ENCODE measurements at regions not wholly inside any gene's neighbourhood (a gene's known extent, or its start where the extent isn't known, plus 50 kb on each side); places are given as distances from the start of the nearest gene placed in this dataset.
A peak's percentile ranks its signal among the peaks of the same experiment; 100 is the strongest.

DNA sequence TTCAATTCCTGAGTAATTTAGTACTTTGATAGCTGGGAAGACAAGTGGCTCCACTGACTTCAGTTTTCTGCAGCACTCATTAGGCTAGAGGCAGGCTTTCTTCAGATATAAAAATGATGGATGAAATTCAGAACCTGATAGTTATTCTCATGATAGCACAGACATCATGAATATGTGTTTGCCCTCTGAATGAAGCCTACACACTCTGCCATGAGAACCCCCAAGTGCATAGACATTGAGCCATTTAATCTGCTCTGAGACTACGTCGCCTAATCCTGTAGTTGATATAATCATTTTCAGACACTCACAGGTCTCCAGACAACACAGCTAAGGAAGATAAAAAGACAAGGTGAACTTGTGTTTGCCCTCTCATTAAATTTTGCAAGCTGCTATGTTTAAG lies 566.1 kb downstream of the AMY1C start:
- ATAC-seq, result no peak
- CTCF ChIA-PET, result no interaction called here

More for the DNA sequence above, 566.1 kb downstream of the AMY1C start:
- ChIA-PET POLR2A (no interaction called here), RAD21 (ENCODE audit: unreplicated experiment) (no interaction called here), SMC1A (ENCODE audit: uncharacterized antibody, unreplicated experiment) (no interaction called here)
- TF ChIP-seq CBFB (IDR thresholded peaks at IDR 0.05; ENCODE audit: low read depth), result no peak
- TF ChIP-seq, protein P1, sequence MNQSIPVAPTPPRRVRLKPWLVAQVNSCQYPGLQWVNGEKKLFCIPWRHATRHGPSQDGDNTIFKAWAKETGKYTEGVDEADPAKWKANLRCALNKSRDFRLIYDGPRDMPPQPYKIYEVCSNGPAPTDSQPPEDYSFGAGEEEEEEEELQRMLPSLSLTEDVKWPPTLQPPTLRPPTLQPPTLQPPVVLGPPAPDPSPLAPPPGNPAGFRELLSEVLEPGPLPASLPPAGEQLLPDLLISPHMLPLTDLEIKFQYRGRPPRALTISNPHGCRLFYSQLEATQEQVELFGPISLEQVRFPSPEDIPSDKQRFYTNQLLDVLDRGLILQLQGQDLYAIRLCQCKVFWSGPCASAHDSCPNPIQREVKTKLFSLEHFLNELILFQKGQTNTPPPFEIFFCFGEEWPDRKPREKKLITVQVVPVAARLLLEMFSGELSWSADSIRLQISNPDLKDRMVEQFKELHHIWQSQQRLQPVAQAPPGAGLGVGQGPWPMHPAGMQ (IDR thresholded peaks at IDR 0.05; ENCODE audit: borderline replicate concordance), result no peak
- TF ChIP-seq, protein P2, sequence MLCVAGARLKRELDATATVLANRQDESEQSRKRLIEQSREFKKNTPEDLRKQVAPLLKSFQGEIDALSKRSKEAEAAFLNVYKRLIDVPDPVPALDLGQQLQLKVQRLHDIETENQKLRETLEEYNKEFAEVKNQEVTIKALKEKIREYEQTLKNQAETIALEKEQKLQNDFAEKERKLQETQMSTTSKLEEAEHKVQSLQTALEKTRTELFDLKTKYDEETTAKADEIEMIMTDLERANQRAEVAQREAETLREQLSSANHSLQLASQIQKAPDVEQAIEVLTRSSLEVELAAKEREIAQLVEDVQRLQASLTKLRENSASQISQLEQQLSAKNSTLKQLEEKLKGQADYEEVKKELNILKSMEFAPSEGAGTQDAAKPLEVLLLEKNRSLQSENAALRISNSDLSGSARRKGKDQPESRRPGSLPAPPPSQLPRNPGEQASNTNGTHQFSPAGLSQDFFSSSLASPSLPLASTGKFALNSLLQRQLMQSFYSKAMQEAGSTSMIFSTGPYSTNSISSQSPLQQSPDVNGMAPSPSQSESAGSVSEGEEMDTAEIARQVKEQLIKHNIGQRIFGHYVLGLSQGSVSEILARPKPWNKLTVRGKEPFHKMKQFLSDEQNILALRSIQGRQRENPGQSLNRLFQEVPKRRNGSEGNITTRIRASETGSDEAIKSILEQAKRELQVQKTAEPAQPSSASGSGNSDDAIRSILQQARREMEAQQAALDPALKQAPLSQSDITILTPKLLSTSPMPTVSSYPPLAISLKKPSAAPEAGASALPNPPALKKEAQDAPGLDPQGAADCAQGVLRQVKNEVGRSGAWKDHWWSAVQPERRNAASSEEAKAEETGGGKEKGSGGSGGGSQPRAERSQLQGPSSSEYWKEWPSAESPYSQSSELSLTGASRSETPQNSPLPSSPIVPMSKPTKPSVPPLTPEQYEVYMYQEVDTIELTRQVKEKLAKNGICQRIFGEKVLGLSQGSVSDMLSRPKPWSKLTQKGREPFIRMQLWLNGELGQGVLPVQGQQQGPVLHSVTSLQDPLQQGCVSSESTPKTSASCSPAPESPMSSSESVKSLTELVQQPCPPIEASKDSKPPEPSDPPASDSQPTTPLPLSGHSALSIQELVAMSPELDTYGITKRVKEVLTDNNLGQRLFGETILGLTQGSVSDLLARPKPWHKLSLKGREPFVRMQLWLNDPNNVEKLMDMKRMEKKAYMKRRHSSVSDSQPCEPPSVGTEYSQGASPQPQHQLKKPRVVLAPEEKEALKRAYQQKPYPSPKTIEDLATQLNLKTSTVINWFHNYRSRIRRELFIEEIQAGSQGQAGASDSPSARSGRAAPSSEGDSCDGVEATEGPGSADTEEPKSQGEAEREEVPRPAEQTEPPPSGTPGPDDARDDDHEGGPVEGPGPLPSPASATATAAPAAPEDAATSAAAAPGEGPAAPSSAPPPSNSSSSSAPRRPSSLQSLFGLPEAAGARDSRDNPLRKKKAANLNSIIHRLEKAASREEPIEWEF (IDR thresholded peaks at IDR 0.05; ENCODE audit: insufficient replicate concordance, low read depth, low read length), result no peak
- no peak for TF ChIP-seq ZNF207 (IDR thresholded peaks at IDR 0.05; ENCODE audit: borderline replicate concordance)
- TF ChIP-seq TBL1XR1 (IDR thresholded peaks at IDR 0.05; ENCODE audit: low read depth, low read length), result no peak
- TF ChIP-seq KAT2A (conservative IDR thresholded peaks at IDR 0.05; ENCODE audit: control insufficient read depth, low read depth, low read length), result no peak
- TF ChIP-seq SIX5 (IDR thresholded peaks at IDR 0.05; ENCODE audit: low read depth, low read length, severe bottlenecking), result no peak
- TF ChIP-seq MTA2 (IDR thresholded peaks at IDR 0.05; ENCODE audit: low read depth), result no peak
- no peak for TF ChIP-seq IRF3 (IDR thresholded peaks at IDR 0.05)
- TF ChIP-seq NKRF (conservative IDR thresholded peaks at IDR 0.05), result no peak
- no peak overlapping the region for H3K4me3 ChIP-seq
- no peaks in the 10 kb centered on the region for H3K4me1 ChIP-seq (ENCODE audit: control insufficient read depth, insufficient read depth, low read length)
- DNase-seq (ENCODE audit: low read depth, low spot score), result no peak
- H3K4me2 ChIP-seq (ENCODE audit: control insufficient read depth, insufficient read depth), result no peak overlapping the region
- no peaks in the 10 kb centered on the region for H3K36me3 ChIP-seq (ENCODE audit: control insufficient read depth in 2 of 2, insufficient read depth in 2 of 2, low read length in 1 of 2)
- no peaks in the 10 kb centered on the region for H4K20me1 ChIP-seq (ENCODE audit: control insufficient read depth, insufficient read depth)
- 85% methylated on average over 2 of the region's 2 CpGs for WGBS (ENCODE audit: insufficient coverage, insufficient replicate concordance, low lambda C conversion rate, missing lambda C conversion rate)
- H3K79me2 ChIP-seq (ENCODE audit: control insufficient read depth, insufficient read depth, low read length), result no peaks in the 10 kb centered on the region
- no peaks in the 10 kb centered on the region for H3K9me3 ChIP-seq (replicated peaks; ENCODE audit: control insufficient read depth, insufficient read depth, low read length)
- intact Hi-C loops (cut with micrococcal nuclease; ENCODE audit: unreplicated experiment) (no loop called here), in situ Hi-C loops (cut with MboI) (no loop called here)
- H2AFZ ChIP-seq (ENCODE audit: control insufficient read depth, low read depth, low read length), result no peak overlapping the region
- no peaks in the 10 kb centered on the region for H3K27me3 ChIP-seq (replicated peaks in 1 of 2; ENCODE audit: control insufficient read depth in 2 of 2, insufficient read depth in 2 of 2, low read length in 1 of 2)
- H3K9ac ChIP-seq (ENCODE audit: control insufficient read depth, insufficient read depth, low read length), result no peak overlapping the region
- no TSS peak for BruUV-seq (replicated peaks)
- no peak overlapping the region for H3K27ac ChIP-seq (ENCODE audit: control insufficient read depth, insufficient read depth)
- FAIRE-seq, result peak; percentile 18

Data from GM12878 (cell line).